ENCODE measurements at regions not wholly inside any gene's neighbourhood (a gene's known extent, or its start where the extent isn't known, plus 50 kb on each side); places are given as distances from the start of the nearest gene placed in this dataset.

- no peak for DNase-seq (ENCODE audit: extremely low read depth, low read depth)
Observed at GRCh38 chr5:2496126-2496525, 255.4 kb downstream of the IRX2 start.

GRCh38 chr5:2493356-2493755 lies 258.1 kb downstream of the IRX2 start:
- DNase-seq (ENCODE audit: extremely low read depth, low read depth) = no peak
- TF ChIP-seq CTCF (IDR thresholded peaks at IDR 0.05; ENCODE audit: low read depth, low read length) = no peak

More at GRCh38 chr5:2496126-2496525, 255.4 kb downstream of the IRX2 start:
- TF ChIP-seq CTCF (IDR thresholded peaks at IDR 0.05; ENCODE audit: low read depth, low read length) = no peak

DNA sequence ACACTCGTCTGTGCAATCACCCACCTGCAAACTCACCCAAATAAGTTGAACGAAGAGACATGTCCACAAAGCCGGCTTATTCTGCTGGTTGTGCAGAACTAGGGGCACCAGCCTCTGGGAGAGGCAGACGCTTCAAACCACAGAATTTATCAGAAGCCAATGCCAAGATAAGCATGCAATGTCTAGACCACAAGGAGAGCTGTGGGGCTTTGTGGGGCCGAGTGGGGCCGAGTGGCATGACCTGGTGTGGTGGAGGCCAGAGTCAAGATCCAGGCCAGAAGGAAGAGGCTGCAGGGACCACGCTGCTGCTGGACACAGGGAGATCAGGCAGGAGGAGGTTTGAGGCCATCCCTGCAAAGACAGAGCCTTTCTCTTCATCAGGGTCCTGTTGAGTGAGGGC lies 259.0 kb downstream of the IRX2 start:
- no peak for TF ChIP-seq CTCF (IDR thresholded peaks at IDR 0.05; ENCODE audit: low read depth, low read length)
- DNase-seq (ENCODE audit: extremely low read depth, low read depth) = no peak

DNA sequence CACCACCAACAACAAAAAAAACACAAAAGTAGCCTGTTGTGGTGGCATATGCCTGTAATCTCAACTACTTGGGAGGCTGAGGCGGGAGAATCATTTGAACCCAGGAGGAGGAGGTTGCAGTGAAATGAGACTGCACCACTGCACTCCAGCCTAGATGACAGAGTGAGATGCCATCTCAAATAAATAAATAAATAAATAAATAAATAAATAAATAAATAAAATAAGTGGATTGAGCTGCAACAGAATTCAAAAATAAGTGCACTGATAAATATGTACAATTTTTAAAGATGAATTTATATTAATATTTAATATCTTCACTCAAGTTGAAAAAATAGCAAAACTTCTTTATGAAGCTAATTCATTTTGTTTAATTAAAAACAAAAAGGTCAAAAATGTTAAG lies 259.6 kb downstream of the IRX2 start:
- TF ChIP-seq CTCF (IDR thresholded peaks at IDR 0.05; ENCODE audit: low read depth, low read length) = no peak
- DNase-seq (ENCODE audit: extremely low read depth, low read depth) = no peak

DNA sequence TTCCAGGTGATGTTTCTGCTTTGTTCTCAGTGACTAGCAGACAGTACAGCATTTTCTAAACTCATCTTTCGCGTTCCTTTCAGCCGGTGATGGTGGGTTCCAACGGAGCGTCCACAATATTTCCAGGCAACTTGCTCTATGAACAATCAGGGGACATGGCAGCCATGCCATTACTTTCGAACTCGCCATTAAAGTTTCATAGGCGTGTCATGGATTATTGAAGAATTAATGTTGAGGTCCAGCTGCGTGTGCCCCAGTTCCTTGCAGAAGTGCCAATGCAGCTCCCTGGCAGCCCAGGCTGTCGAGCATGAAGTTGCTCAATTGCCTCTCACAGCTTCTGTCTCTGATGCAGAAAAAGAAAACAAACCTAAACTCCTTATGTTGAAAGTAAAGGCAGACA lies 262.2 kb downstream of the IRX2 start:
- DNase-seq (ENCODE audit: extremely low read depth, low read depth) = no peak
- no peak for TF ChIP-seq CTCF (IDR thresholded peaks at IDR 0.05; ENCODE audit: low read depth, low read length)

DNA sequence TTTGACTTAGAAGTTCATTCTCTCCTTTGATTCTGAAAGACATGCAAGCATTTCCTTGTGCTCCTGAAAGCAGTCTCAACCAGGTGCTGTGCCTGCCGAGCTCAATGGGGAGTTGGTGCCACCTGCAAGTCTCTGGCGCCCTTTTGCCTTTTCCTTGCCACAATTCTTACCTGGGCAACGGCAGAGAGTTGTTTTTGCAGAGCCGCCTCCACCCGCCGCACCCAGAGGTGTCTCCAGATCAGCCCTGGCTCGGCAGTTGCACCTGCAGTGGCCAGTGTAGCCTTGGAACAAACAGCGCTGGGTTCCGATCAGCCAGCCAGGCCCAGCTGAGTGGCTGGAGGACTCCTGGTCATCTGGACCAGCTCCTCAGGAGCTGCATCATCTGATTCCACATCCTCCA lies 262.9 kb downstream of the IRX2 start:
- TF ChIP-seq CTCF (IDR thresholded peaks at IDR 0.05; ENCODE audit: low read depth, low read length) = no peak
- no peak for DNase-seq (ENCODE audit: extremely low read depth, low read depth)

- TF ChIP-seq CTCF (IDR thresholded peaks at IDR 0.05; ENCODE audit: low read depth, low read length) = no peak
- no peak for DNase-seq (ENCODE audit: extremely low read depth, low read depth)
Observed at GRCh38 chr5:2487152-2487763, 264.2 kb downstream of the IRX2 start.

All from AG09319 (cell line).